ENCODE measurements at regions not wholly inside any gene's neighbourhood (a gene's known extent, or its start where the extent isn't known, plus 50 kb on each side); places are given as distances from the start of the nearest gene placed in this dataset.

DNA sequence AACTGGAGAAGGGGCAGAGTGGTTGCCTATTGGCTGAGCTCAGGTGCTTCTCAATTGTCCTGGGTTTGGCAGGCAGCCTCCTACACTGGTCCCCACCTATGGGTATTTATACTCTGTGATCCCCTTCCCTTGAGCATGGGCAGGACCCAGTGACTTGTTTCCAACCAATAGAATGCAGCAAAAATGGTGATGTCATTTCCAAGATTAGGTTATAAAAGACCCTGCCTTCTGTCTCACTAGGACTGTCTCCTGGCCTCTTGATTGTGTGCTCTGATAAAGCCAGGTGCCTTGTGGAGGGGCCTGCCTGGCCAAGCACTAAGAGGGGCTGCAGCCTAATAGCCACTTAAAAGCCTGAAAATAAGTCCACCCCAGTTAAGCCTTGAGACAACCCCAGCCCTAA, 76.1 kb downstream of the MSX2 start:
- TF ChIP-seq, protein P1, sequence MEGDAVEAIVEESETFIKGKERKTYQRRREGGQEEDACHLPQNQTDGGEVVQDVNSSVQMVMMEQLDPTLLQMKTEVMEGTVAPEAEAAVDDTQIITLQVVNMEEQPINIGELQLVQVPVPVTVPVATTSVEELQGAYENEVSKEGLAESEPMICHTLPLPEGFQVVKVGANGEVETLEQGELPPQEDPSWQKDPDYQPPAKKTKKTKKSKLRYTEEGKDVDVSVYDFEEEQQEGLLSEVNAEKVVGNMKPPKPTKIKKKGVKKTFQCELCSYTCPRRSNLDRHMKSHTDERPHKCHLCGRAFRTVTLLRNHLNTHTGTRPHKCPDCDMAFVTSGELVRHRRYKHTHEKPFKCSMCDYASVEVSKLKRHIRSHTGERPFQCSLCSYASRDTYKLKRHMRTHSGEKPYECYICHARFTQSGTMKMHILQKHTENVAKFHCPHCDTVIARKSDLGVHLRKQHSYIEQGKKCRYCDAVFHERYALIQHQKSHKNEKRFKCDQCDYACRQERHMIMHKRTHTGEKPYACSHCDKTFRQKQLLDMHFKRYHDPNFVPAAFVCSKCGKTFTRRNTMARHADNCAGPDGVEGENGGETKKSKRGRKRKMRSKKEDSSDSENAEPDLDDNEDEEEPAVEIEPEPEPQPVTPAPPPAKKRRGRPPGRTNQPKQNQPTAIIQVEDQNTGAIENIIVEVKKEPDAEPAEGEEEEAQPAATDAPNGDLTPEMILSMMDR (IDR thresholded peaks at IDR 0.05): no peak
- no peak for TF ChIP-seq POLR2A (IDR thresholded peaks at IDR 0.05)
- no peak for TF ChIP-seq POLR2AphosphoS5 (IDR thresholded peaks at IDR 0.05)
